ENCODE measurements at regions not wholly inside any gene's neighbourhood (a gene's known extent, or its start where the extent isn't known, plus 50 kb on each side); places are given as distances from the start of the nearest gene placed in this dataset.
A peak's percentile ranks its signal among the peaks of the same experiment; 100 is the strongest.

GRCh38 chr3:101072300-101072699 lies 79.1 kb upstream of the ABI3BP start:
- TF ChIP-seq CTCF (IDR thresholded peaks at IDR 0.05) = no peak
- intact Hi-C loops (cut with DNase I, micrococcal nuclease) = no loop called here
- H3K9me3 ChIP-seq = no peaks in the 10 kb centered on the region
- H3K36me3 ChIP-seq (ENCODE audit: low read depth) = no peaks in the 10 kb centered on the region
- DNase-seq (no peak), ATAC-seq (peak; percentile 68)
- peaks cover 24% of the 10 kb centered on the region for H3K4me1 ChIP-seq (ENCODE audit: low read depth)
- H3K4me3 ChIP-seq = no peak overlapping the region

- no peak for TF ChIP-seq CTCF (IDR thresholded peaks at IDR 0.05)
- Histone ChIP-seq H3K4me3 (no peak overlapping the region), H3K36me3 (ENCODE audit: low read depth) (no peaks in the 10 kb centered on the region), H3K4me1 (ENCODE audit: low read depth) (peaks cover 24% of the 10 kb centered on the region), H3K9me3 (no peaks in the 10 kb centered on the region)
- peak; percentile 68 for ATAC-seq
- intact Hi-C loops (cut with DNase I, micrococcal nuclease) = no loop called here
- DNase-seq = no peak
Measured at GRCh38 chr3:101070799-101071121, 77.5 kb upstream of the ABI3BP start.

GRCh38 chr3:101069901-101070798 lies 76.9 kb upstream of the ABI3BP start:
- H3K9me3 ChIP-seq = no peaks in the 10 kb centered on the region
- ATAC-seq (peak; percentile 96), DNase-seq (peak; percentile 80 to 92 (median 87))
- intact Hi-C loops (cut with DNase I, micrococcal nuclease) = no loop called here
- peak; percentile 77 for TF ChIP-seq CTCF (IDR thresholded peaks at IDR 0.05)
- H3K4me1 ChIP-seq (ENCODE audit: low read depth) = peaks cover 24% of the 10 kb centered on the region
- no peak overlapping the region for H3K4me3 ChIP-seq
- no peaks in the 10 kb centered on the region for H3K36me3 ChIP-seq (ENCODE audit: low read depth)

- H3K4me1 ChIP-seq (ENCODE audit: low read depth) = peaks cover 24% of the 10 kb centered on the region
- intact Hi-C loops (cut with DNase I, micrococcal nuclease) = no loop called here
- H3K9me3 ChIP-seq = no peaks in the 10 kb centered on the region
- H3K4me3 ChIP-seq = no peak overlapping the region
- ATAC-seq = no peak
- no peak for DNase-seq
- H3K36me3 ChIP-seq (ENCODE audit: low read depth) = no peaks in the 10 kb centered on the region
- no peak for TF ChIP-seq CTCF (IDR thresholded peaks at IDR 0.05)
Measured at GRCh38 chr3:101068876-101069606, 75.8 kb upstream of the ABI3BP start.

- ATAC-seq (no peak), DNase-seq (no peak)
- Histone ChIP-seq H3K36me3 (ENCODE audit: low read depth) (no peaks in the 10 kb centered on the region), H3K4me3 (no peak overlapping the region), H3K4me1 (ENCODE audit: low read depth) (peaks cover 14% of the 10 kb centered on the region), H3K9me3 (no peaks in the 10 kb centered on the region)
- intact Hi-C loops (cut with DNase I, micrococcal nuclease) = no loop called here
- no peak for TF ChIP-seq CTCF (IDR thresholded peaks at IDR 0.05)
Measured at GRCh38 chr3:101066711-101067129, 73.5 kb upstream of the ABI3BP start.

Measured in mucosa of descending colon (tissue), 3 donors.